ENCODE measurements at regions not wholly inside any gene's neighbourhood (a gene's known extent, or its start where the extent isn't known, plus 50 kb on each side); places are given as distances from the start of the nearest gene placed in this dataset.

DNA sequence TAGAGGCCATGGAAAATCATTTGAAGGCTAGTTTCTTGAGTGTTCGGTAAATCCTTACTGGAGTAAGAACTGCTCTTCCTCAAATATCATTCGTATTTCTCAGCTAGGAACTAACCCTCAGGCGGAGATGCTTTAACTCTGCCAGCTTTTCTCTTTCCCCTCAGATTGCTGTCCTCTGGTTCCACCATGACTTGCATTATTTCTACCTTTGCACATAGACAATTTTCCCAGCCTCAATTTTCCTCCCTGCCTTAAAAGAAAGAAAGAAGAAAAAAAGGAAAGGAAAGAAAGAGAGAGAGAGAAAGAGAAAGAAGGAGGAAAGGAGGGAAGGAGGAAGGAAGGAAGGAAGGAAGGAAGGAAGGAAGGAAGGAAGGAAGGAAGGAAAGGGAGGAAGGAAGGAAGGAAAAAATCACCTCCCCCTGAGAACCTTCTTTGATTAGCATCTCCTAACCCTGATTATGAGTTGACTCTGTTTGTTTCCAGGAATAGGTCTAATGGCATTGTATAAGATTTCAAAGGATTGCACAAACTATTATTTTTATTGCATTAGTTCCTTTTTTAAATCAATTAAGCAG lies 123.3 kb upstream of the FAM204A start:
- Histone ChIP-seq H3K27me3 (ENCODE audit: control insufficient read depth, insufficient read depth, low read length) (no peaks in the 10 kb centered on the region), H3K4me3 (ENCODE audit: insufficient read depth, low read depth, low read length) (no peak overlapping the region), H3K36me3 (replicated peaks; ENCODE audit: control insufficient read depth, insufficient read depth, low read length) (no peaks in the 10 kb centered on the region)
- DNase-seq, result no peak

DNA sequence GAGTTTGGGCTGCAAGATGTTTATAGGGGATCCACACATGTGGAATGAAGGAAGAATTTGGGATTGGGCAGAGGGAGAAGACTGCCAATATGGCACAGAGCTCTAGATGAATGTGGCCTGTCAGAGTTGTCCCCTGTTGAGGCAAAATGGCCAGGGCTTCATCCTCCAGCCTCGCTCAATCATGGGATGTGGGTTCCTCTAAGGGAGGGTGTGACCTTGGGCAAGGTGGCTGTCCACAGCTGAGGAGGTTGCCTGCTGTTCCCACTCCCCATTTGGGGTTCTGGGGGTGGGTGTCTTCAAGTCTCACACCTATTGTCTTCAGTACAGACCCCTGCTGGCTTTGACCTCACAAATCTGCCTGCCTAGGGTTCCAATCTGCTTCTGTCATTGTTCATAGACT lies 121.6 kb upstream of the FAM204A start:
- Histone ChIP-seq H3K36me3 (replicated peaks; ENCODE audit: control insufficient read depth, insufficient read depth, low read length) (no peaks in the 10 kb centered on the region), H3K4me3 (ENCODE audit: insufficient read depth, low read depth, low read length) (no peak overlapping the region), H3K27me3 (ENCODE audit: control insufficient read depth, insufficient read depth, low read length) (no peaks in the 10 kb centered on the region)
- no peak for DNase-seq

DNA sequence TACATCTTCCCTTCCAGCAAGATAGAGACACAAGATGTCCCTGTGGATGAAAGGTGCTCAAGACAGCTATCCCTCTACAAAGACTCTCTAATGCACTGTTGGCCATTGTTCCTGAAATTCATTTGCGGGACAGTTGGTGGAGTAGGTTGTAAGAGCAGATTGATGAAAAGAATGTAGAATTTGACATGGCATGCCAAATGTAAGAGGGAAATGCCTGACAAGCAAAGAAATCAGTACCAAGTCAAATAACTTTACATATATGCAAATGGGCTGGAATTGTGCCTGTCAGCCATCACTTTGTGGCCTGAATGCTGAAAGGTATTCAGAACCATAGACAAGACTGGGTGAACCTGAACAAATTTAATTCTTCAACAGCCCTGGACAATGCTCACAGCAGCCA lies 120.3 kb upstream of the FAM204A start:
- no peaks in the 10 kb centered on the region for H3K36me3 ChIP-seq (replicated peaks; ENCODE audit: control insufficient read depth, insufficient read depth, low read length)
- DNase-seq, result no peak
- no peak overlapping the region for H3K4me3 ChIP-seq (ENCODE audit: insufficient read depth, low read depth, low read length)
- H3K27me3 ChIP-seq (ENCODE audit: control insufficient read depth, insufficient read depth, low read length), result no peaks in the 10 kb centered on the region

DNA sequence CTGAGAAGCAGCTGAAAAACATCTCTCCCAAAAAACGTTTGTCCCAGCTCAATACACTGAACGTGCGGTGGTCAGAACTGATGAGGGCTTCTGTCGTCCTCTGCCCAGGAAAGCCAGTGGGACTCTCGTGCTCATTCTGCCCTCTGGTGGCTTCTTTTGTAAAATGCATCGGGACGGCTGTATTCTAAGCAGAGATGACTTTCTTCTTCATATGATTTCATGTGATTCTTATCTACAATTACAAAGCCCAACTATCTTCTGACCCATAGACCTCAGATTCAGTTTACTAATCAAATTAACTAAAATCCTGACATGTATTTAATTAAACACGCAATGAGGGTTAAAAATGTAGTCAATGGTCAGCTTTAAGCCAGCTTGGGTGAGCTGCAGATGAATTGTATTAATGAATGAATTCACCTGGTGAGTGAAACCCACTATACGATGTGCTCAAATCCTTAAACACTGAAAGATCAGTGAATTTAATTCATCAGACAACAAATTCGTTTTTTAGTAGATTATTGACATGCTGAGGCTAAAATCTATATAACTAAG lies 117.6 kb upstream of the FAM204A start:
- Histone ChIP-seq H3K4me3 (ENCODE audit: insufficient read depth, low read depth, low read length) (no peak overlapping the region), H3K36me3 (replicated peaks; ENCODE audit: control insufficient read depth, insufficient read depth, low read length) (no peaks in the 10 kb centered on the region), H3K27me3 (ENCODE audit: control insufficient read depth, insufficient read depth, low read length) (no peaks in the 10 kb centered on the region)
- DNase-seq, result peak; percentile 42

DNA sequence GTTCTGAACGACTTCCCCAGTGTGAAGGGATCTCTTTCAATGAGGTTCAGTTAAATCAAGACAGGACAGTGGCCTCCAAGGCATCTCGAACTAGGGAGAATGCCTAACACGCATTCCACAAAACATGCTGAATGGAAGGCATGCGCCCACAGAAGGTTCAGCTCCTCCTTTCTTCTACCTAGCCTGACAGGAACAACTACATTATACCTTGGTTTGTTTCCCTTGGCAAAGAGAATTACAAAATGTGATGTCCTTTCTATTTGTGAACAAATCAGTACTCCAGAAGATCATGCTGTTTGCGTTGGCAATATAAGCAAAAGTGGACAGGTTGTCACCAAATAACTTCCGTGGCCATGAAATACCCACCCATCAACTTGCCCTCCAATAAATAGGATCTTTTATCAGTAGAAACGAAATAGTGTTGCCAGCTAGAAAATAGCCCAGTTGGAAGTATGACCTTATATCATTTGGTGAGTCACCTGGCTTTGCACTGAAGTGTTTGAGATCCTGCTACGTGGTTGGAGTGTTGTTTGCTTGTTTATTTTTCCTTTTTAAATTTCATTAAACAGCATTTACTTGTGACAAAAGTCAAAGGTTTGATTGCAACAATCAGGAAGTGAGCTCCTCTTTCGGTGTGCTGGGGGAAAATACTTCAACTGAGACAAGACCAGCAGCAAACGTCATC lies 117.0 kb upstream of the FAM204A start:
- H3K27me3 ChIP-seq (ENCODE audit: control insufficient read depth, insufficient read depth, low read length), result no peaks in the 10 kb centered on the region
- DNase-seq, result no peak
- no peaks in the 10 kb centered on the region for H3K36me3 ChIP-seq (replicated peaks; ENCODE audit: control insufficient read depth, insufficient read depth, low read length)
- H3K4me3 ChIP-seq (ENCODE audit: insufficient read depth, low read depth, low read length), result no peak overlapping the region

DNA sequence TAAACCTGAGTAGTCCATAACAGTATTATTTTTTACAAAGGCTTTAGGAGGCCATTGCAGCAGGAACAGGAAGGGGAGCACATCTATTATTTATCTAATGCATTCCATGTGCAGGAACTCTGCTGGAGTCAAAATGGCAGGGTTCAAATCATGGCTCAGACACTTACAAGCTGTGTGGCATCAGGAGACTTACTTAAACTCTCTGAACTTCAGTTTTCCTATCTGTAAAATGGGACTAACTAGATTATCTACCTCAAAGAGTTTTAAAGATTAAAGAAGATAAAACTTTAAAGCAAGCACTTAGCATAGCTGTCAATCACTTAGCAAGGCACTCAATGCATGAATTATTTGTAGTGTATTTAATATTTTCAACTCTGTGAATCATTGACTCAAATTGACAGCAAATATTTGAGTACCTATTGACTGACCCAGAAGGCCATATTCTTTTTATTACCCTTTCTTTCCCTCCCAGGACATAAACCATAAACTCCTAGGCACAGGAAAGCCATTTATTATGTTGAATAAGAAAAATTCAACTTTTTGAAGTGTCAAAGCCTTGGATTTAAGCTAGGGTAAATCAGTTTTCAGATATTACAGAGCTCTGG lies 115.8 kb upstream of the FAM204A start:
- Histone ChIP-seq H3K27me3 (ENCODE audit: control insufficient read depth, insufficient read depth, low read length) (no peaks in the 10 kb centered on the region), H3K36me3 (replicated peaks; ENCODE audit: control insufficient read depth, insufficient read depth, low read length) (no peaks in the 10 kb centered on the region), H3K4me3 (ENCODE audit: insufficient read depth, low read depth, low read length) (no peak overlapping the region)
- DNase-seq, result no peak

DNA sequence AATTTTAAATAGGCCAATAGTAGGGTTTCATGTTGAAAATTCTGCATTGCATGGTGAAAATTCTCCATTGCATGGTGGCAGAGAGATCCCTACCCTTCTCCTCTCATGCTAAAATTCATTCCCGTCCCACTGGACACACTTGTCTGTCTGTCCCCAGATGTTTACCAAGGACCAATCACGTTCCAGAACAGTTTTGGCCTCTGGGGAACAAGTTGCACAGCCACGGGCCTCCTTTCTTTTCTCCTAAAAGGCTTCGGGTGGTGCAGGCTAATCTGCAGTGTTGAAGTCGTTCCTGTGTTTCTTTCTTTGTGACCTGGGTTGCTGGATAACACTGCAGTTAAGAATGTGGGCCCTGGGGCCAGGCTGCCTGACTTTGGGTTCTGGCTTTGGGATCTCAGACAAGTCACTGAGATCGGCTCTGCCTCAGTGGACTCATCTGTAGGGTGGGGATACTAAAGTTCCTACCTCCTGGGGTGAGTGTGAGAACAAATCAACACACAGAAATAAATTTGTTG lies 113.1 kb upstream of the FAM204A start:
- Histone ChIP-seq H3K4me3 (ENCODE audit: insufficient read depth, low read depth, low read length) (no peak overlapping the region), H3K27me3 (ENCODE audit: control insufficient read depth, insufficient read depth, low read length) (no peaks in the 10 kb centered on the region)
- DNase-seq, result no peak

DNA sequence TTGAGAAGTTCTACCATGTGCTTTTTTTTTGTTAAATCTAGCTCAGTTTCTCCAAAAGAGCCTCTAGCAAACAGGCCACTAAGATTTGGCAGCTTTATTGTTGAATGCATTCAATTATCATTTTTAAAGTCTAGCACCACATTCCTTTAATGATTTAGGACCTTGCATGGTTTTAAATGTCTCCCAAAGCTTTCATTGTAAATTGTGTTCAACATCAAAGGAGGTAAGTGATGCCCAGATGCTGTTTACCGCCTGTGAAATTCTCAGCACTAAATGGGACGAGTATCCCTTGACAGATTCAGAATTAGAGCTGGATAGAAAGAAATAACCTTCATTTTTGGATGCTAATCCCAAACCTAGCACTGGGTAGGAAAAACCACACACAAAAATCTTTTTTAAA lies 112.1 kb upstream of the FAM204A start:
- Histone ChIP-seq H3K36me3 (replicated peaks; ENCODE audit: control insufficient read depth, insufficient read depth, low read length) (no peaks in the 10 kb centered on the region), H3K4me3 (ENCODE audit: insufficient read depth, low read depth, low read length) (no peak overlapping the region), H3K27me3 (ENCODE audit: control insufficient read depth, insufficient read depth, low read length) (no peaks in the 10 kb centered on the region; the same call in 1 of the 2 replicates)
- no peak for DNase-seq

More for the DNA sequence above, 113.1 kb upstream of the FAM204A start:
- no peaks in the 10 kb centered on the region for H3K36me3 ChIP-seq (replicated peaks; ENCODE audit: control insufficient read depth, insufficient read depth, low read length)

DNA sequence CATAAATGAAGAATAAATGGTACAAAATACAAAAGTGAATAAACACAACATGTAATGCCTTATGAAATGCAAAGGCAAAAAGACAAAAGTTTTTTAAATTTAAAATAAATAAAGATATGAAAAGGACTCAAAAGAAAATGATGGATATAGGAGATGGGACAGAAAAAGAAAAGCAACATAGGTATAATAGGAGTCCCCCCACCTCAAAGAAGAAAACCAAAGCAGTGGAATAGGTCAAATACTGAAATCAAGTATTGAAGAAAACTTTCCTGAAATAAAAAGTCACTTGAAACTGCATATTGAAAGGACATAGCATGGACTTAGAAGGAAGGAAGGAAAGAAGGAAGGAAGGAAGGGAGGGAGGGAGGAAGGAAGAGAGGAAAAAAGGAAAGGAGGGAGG lies 110.0 kb upstream of the FAM204A start:
- no peaks in the 10 kb centered on the region; the same call in 1 of the 2 replicates for H3K27me3 ChIP-seq (ENCODE audit: control insufficient read depth, insufficient read depth, low read length)
- no peak overlapping the region for H3K4me3 ChIP-seq (ENCODE audit: insufficient read depth, low read depth, low read length)
- no peak for DNase-seq
- no peaks in the 10 kb centered on the region for H3K36me3 ChIP-seq (replicated peaks; ENCODE audit: control insufficient read depth, insufficient read depth, low read length)

DNA sequence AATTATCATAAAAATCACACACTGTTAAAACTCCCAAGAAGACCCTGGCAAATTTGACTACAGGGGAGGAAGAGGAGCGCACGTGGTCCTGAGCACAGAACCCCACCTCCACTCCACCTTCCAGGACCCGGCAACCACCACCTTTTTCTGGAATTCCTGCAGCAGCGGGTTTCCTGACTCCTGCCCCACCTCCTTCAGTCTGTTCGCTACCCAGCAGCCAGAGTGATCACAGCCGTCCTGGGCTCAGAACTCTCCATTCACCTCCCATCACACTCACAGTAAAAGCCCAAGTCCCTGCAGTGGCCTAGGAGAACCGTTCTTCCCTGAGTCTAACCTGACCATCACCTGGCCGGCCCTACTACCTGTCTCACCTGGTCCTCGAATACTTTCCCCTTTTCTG lies 107.4 kb upstream of the FAM204A start:
- H3K4me3 ChIP-seq (ENCODE audit: insufficient read depth, low read depth, low read length), result no peak overlapping the region
- H3K36me3 ChIP-seq (replicated peaks; ENCODE audit: control insufficient read depth, insufficient read depth, low read length), result no peaks in the 10 kb centered on the region
- H3K27me3 ChIP-seq (ENCODE audit: control insufficient read depth, insufficient read depth, low read length), result no peaks in the 10 kb centered on the region; the same call in 1 of the 2 replicates
- peak; percentile 2 for DNase-seq

DNA sequence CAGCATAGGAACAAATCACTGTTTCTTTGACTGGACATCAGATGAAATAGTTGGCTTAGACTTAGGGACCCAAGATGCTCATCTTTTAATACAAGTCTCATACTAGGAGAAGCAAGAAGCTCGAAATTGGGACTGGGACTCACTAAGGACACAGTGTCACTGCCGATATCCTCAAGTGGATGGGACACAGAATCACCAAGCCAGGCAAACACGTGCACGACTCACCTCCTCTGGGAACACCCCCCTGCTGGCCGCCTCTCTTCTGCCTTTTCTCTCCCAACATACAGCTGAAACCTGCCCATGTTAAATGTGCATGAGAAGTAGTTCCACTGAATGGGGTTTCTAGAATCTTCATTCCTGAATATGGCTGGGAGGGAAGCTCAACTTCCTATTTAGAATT lies 106.6 kb upstream of the FAM204A start:
- Histone ChIP-seq H3K27me3 (ENCODE audit: control insufficient read depth, insufficient read depth, low read length) (no peaks in the 10 kb centered on the region; the same call in 1 of the 2 replicates), H3K4me3 (ENCODE audit: insufficient read depth, low read depth, low read length) (no peak overlapping the region), H3K36me3 (replicated peaks; ENCODE audit: control insufficient read depth, insufficient read depth, low read length) (no peaks in the 10 kb centered on the region)
- DNase-seq, result no peak

DNA sequence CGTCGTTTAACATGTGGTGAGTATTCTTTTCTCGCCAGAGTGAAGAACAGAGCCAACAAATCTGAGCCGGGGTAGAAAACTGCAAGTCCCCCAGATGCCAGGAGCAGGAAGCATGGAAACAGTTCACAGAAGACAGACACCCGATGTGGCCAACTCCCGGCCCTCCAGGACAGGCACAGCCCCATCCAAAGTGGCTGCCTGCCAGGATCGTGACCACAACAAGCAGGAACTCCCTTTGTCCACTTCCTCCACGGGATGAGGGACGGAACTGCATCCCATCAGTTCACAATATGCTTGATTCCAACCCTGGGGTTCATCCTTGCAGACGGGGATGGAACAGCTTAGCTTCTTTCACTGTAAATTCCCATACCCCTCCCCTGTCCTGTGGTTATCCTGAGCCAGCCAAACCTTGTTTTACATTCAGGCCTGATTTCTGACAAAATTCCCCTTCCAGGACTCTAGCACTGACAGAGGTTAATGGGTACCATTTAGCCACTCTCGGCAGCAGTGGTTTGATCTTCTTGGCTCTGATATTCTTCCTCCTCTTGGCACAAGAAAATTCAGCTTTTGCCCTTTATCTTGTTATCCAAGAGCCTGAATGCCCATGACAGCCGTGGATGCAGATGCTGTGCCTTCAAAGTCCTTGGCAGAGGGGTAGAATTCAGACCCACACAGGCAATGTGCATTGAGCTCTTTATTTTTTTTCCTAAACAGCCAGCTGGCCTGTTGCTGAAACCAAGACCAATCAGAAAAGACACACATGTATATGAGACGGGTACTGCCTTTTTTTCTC lies 105.5 kb upstream of the FAM204A start:
- H3K4me3 ChIP-seq (ENCODE audit: insufficient read depth, low read depth, low read length), result no peak overlapping the region
- no peaks in the 10 kb centered on the region; the same call in 1 of the 2 replicates for H3K27me3 ChIP-seq (ENCODE audit: control insufficient read depth, insufficient read depth, low read length)
- H3K36me3 ChIP-seq (replicated peaks; ENCODE audit: control insufficient read depth, insufficient read depth, low read length), result no peaks in the 10 kb centered on the region
- no peak for DNase-seq

DNA sequence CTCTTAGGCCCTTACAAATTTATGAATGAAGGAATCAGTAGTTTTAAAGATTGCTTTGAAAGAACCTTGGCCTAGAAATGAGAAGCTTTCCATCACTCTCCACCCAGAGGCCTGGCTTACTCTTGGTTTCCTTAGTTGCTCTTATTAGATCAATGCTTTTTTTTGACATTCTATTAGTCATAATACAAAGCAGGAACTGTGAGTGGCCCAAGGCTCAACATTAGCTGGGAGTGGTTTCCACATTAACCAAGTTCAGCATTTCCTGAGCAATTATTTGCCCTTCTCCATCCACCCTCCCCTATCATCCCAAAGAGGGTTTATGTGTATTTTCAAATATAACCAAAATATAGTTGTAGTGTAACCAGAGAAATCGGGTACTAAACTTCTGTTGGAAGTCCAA lies 103.4 kb upstream of the FAM204A start:
- H3K4me3 ChIP-seq (ENCODE audit: insufficient read depth, low read depth, low read length), result no peak overlapping the region
- no peak for DNase-seq
- no peaks in the 10 kb centered on the region; the same call in 1 of the 2 replicates for H3K27me3 ChIP-seq (ENCODE audit: control insufficient read depth, insufficient read depth, low read length)
- H3K36me3 ChIP-seq (replicated peaks; ENCODE audit: control insufficient read depth, insufficient read depth, low read length), result no peaks in the 10 kb centered on the region

DNA sequence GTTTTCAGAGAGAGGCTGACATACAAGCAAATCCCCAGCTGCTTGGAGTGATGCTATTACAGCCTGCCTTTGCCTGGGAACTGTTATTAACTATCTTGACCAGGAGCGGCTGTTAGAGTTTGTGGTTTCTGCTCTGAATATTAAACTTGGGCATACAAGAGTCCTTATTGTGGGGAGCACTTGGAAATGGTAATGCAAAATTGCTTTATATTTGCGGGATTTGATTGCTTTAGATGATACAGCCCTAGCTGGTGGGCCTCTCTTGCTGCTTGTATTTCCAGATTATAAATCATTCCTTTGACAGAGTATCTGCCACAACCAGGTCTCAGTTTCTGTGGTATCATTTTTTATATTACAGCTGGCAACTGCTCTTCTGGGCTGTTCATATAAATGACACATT lies 101.9 kb upstream of the FAM204A start:
- H3K36me3 ChIP-seq (replicated peaks; ENCODE audit: control insufficient read depth, insufficient read depth, low read length), result no peaks in the 10 kb centered on the region
- no peaks in the 10 kb centered on the region for H3K27me3 ChIP-seq (ENCODE audit: control insufficient read depth, insufficient read depth, low read length)
- no peak for DNase-seq
- no peak overlapping the region for H3K4me3 ChIP-seq (ENCODE audit: insufficient read depth, low read depth, low read length)

Measured in H7 (cell line).